ENCODE measurements at regions not wholly inside any gene's neighbourhood (a gene's known extent, or its start where the extent isn't known, plus 50 kb on each side); places are given as distances from the start of the nearest gene placed in this dataset.

DNA sequence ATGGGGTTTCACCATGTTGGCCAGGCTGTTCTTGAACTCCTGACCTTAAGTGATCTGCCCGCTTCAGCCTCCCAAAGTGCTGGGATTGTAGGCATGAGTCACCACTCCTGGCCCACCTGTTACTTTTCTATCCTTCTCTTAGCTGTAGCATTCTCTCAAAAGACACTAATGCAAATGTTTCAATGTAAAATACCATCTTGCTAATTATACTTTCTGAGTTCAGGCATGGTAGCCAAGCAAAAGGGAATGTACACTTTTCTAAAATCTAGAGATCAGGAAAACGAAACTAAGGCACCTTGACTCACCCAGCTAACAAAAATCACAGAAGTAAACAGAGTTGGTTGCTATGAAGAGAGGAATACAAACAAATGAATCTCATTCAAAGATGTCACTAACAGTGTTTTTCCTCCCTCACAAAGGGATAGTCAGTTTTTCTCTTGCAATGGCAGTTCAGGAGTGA, 401.0 kb upstream of the NRP1 start:
- DNase-seq (ENCODE audit: low read depth): peak; percentile 76

DNA sequence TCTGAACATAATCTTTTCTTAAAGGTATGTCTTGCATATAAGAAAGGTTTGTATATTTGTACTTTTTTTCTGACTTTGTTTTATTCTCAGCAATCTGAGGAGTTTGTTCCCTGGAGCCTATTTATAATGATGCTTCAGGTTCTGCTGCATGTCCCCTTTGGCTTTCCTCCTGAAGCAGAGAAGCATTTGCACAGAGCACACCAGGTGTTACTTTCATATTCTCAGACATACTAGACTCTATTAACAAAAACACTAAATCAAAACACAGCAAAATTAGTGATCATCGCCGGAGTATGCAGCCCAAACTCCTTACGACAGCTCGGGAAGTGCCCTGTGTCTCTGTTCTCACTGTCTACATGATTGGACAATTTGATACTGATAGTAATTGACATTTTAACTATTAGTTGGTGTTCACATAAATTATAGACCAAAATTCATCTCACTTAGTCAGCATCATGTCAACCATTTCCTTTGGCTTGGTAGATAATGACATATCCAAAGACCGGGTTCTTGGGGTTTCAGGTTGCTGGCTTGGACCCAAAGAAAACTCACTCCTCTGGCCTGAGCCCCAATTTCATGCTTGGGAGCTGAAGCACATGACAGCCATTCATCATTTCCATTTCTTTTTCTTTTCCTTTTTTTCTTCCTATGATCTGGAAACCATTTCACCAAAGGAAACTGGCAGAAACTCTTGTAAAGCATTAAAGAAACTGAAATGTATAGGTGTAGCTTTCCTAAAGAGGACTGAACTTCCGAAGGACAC, 400.1 kb upstream of the NRP1 start:
- peak; percentile 79 for DNase-seq (ENCODE audit: low read depth)

DNA sequence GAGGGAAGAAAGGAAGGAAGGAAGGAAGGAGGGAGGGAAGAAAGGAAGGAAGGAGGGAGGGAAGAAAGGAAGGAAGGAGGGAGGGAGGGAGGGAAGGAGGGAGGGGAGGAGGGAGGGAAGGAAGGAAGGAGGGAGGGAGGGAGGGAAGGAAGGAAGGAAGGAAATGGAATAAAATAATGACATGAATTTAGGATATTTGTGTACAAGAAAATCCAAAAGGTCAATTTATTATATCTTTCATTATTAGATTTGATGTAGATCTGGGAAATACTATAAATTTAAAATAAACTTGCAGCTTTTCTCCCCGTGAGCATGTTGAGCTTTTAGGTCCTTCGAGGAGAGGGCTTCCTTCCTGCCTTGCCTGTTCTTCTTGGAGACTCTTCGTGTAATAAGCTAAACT, 398.6 kb upstream of the NRP1 start:
- DNase-seq (ENCODE audit: low read depth): no peak

DNA sequence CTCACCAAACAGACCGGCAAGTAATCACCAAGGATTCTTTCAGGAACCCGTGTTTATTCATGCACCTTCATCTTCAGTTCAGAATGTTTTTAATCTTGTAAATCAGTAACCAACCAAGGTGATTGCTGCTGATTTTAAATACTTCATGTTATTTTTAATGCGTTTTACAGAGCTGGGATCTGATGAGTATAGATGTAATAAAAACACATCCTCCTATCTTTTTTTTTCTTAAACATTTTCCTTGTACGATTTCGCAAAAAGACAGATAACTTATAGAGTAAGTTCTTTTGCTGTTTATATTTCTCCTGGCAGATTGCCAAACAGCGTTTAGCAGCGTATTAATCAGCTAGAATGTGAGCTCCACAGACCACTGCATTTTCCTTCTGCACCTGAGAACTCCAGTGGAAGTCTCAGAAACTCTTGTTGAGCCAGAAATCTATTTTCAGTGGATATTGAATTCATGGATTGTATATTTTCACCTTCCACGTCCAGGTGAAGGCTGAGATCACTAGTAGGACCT, 397.8 kb upstream of the NRP1 start:
- no peak for DNase-seq (ENCODE audit: low read depth)

DNA sequence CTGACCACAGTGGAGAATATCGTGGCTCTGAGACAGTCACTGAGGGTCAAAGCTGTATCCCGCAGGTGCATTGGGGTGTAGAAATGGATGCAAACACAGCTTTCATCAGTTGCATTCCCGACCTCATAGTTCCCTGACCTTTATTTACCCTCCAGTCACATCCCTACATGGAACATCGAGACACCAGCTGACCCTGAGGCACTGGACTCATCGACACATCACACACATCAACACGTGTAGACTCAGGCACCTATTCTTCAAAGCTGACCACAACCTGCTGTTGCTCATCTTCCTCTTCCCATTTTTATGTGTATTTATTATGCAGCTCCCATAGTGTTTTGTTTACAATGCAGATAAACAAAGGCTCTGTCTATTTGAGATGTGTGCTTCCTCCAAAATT, 396.9 kb upstream of the NRP1 start:
- DNase-seq (ENCODE audit: low read depth): peak; percentile 43

DNA sequence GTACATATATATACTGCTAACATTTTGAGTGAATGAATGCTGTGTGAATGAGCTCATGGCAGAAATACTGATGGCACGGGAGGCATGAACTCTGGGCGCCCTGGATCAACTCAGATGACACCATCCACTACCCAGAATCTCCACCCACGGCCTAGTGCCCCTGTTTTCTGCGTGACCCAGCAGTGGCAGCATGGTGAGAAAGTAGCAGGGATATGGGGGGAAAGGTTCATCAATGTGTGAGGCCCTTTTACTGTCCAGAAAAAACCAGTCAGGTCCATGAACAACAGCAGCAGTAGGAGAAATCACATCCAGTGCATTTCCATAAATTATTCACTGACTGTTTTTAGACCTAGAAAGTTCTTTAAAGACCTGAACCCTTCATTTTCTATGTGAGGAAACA, 391.0 kb upstream of the NRP1 start:
- DNase-seq (ENCODE audit: low read depth): no peak

DNA sequence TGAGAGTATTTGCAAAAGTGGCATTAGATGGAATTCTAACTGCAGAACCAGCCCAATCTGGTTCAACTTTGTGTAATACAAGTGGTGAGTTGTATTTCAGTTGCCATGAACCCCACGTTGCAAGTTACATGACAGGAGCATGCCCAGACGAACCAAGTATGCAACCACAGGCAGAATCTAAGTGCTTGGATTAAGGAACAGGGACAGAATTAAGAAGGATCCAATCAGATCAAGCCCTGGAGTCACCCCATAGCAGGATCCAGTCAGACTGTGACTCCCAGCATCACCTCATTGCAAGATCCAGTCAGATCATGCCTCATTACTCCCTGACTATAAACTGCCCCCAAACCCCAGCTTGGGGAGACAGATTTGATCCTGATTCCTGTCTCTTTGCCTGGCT, 388.7 kb upstream of the NRP1 start:
- DNase-seq (ENCODE audit: low read depth): no peak

DNA sequence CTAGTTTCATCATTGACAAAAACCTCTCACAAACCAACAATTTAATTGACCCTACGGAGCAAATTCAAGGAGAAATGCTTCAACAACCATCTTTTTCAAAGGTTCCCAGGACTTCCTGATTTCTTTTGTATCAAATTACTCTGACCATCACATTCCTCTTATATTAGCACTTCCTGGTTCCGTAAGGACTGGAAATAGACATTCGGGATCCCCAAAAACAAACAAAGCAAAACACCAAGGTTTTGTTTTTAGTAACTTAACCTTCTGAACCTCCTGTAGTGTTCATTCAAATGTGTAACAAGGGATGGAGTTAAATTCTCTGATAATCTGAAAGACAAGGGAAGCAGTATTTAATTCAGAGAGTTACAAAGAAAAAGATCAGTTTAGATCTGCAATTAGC, 387.6 kb upstream of the NRP1 start:
- DNase-seq (ENCODE audit: low read depth): peak; percentile 68

DNA sequence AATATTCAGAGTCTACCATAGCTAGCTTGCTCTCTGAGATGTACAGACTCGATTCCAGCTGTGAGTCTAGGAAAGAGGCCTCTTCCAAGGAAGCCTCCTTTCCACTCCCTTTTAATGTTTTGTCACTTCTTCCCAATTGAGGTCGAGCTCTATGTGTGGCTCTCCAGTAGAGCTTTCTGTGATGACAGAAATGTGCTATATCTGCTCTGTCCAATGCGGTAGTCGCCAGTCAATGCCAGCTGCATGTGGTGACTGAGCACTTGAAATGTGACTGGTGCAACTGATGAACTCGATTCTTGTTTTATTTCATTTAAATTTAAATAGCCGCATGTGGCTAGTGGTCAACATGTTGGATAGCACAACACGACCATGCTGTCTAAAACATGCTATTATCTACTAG, 387.0 kb upstream of the NRP1 start:
- DNase-seq (ENCODE audit: low read depth): no peak

DNA sequence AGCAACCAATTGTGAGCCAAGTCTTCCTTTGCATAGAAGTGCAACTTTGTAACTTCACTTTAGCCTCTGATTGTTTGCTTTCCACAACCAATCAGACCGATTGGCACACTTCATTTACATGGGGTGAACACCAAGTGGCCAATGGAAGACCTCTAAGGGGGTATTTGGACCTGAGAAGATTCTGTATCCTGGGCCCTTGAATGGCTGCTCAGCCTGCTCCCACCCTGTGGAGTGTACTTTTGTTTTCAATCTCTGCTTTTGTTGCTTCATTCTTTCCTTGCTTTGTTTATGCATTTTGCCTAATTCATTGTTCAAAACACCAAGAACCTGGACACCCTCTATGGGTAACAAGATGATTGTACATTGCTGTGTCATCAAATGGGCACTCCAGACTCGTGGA, 385.7 kb upstream of the NRP1 start:
- DNase-seq (ENCODE audit: low read depth): no peak

DNA sequence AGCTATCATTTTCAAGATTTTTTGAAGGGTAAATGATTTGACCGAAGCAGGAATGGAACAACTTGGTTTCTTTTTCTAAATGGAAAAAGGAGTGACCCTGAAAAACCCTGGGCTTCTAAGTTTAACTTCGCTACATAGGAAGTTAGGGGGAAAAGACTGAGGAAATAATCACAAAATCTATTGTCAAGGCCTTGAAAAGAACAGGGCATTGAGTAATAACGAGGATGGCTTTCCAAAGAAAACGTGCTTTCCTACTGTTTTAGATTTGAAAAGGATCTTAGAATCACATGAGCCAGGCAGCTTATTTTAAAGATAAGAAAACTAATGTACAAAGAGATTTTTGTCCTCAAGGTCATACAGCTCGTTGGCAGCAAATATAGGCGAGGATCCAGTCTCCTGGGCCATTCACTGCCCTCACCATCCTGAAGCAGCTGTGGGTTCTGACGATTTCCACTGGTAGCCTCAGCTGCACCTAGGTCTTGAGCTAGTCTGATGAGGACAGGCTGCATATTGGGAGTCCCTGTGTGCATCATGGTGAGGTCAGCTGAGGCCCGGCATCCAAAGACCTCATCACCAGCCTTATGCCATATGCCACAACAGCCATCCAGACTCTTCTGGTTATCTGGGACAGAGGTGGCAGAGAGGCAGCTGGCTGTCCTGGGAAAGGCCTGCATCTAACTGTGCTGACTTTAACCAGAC, 384.7 kb upstream of the NRP1 start:
- DNase-seq (ENCODE audit: low read depth): no peak

DNA sequence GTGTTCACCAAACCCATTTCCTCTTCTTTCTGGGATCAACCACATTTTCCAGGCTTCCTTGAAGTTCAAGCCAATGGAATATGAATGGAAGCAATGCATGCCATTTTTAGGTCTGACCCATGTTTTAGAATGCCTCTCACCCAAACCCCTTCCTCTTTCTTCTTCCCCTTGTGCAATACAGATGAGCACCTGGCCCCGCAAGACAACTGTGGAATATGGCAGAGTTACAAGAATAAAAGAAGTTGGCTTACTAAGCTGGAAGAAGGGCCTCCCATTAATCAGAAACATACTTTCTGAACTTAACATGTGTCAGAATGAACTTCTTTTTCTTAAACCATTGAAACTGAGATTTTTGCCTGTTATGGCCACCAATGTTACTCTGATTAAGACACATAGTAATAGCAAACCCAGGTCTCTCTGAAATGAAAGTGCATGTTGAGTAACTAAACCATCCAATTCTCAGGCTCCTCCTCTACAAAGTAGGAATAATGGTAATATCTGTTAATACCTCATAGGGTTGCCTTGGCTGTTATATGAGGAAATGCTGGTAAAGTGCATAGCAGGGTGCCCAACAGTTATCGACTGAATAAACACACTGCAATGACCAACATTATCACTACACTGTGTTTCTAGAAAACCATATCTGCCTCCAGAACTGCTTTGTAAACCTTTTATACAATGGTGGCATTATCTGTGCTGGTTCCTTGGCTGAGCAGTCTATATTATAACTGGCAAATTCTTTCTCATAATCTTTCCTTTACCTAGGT, 382.2 kb upstream of the NRP1 start:
- DNase-seq (ENCODE audit: low read depth): no peak

DNA sequence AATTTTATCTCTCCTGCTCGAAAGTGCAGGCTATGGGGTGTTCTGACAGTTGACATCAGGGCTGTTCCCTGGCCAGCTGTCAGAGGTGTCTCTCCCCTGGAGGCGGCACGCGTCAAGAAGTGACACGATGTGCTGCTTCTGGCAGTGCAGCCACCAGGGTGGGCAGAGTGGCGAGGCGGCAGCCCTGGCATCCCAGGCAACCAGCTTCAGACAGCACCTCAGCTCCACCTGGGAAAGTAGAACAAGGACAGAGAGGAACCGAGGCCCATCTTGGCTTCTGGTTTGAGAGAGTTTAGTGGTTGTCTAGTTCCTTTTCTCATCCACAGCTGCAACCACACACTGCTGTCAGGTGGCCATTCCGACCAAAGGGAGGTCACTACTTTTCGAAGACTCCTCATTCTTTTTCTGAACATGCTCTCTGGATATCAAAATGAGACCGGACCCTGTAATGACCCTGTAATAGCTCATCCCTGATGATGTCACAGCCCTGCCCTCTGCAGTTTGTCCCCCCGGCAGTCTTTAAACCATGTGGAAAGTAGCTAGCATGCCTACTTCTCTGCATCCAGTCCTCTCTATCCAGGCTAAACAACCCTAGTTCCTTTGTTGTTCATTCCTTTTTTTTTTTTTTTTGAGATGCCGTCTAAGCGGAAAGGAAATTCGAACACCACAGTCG, 381.0 kb upstream of the NRP1 start:
- DNase-seq (ENCODE audit: low read depth): no peak

DNA sequence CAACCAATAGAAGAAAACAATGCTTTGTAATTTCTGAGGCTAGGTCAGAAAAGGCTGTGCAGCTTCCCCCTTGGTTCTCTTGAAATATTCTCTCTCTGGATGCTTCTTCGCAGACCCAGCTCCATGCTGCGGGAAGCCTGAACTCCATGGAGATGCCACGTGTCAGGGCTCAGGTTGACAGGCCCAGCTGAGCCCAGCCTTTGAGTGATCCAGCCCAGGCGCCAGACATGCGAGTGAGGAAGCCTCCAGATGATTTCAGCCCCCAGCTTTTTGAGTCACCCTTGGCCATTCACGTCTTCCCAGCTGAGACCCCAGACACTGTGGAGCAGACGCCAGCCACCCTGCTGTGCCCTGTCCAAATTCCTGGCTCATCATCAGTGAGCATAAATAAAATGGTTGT, 378.4 kb upstream of the NRP1 start:
- DNase-seq (ENCODE audit: low read depth): no peak

DNA sequence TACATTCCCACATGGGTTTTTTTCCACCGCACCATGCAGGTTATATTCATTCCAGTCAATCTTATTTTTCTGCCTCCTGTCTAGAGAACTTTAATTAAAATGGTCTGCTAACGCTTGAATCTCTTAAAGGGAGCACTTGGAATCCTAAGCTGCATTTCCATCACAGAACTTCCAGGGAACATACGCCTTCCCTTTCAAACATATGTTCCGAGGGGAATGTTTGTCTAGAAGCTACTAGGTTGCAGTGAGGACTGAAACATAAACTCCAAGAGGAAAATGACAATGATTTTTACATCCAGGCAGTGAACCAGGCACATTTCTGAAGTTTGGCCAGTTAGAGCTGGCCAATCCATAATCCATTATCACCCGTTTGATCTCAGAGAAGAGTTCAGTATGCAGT, 375.5 kb upstream of the NRP1 start:
- no peak for DNase-seq (ENCODE audit: low read depth)

DNA sequence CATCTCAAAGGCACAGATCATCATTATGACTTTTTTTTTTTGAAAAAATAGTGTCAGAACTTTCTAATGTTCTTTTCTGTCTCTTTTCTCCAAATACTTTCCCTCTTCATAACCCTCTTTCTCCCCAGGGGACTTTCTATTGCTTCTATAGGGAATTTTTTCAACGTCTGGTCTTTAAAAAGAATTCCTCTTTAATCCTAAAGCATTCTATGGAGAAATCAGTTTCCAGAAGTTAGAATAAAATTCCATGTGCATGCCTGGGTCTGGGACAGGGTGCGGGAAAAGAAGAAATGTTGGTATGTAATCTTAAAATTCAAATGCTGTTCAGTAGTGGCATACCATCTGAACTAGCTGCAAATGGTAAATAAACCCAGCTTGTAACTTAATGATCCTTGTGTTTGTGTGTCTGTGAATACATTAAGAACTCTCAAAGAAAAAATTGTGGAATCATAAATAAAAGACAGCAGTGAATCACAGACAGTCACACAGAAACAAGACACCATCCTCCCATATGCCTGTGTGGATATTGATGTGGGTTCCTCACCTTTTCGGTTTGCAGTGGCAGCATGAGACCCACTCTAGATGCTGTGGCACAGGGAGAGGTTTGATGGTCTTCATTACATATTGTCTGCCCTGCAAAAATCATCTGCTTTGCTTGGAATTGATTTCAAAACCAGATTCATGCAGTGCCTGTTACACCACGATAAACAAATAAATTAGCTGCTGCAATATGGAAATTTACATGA, 374.7 kb upstream of the NRP1 start:
- DNase-seq (ENCODE audit: low read depth): no peak

DNA sequence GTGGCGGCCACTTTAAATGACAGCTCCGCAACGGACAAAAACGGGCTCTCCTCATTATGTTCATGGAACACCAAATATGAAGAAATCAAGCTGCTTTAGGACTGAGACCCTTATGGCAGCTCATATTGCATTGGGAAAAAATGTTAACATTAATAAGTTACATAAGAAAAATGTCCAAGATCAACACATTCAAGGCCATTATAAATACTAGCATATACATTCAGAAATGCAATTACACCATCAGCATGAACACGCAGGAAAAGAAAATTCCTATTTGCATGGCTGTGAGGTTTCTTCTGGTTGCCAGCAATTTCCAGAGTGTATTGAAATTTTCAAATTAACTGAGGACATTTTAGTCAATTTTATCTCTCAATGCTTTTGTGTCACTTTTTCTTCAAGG, 374.1 kb upstream of the NRP1 start:
- DNase-seq (ENCODE audit: low read depth): no peak

DNA sequence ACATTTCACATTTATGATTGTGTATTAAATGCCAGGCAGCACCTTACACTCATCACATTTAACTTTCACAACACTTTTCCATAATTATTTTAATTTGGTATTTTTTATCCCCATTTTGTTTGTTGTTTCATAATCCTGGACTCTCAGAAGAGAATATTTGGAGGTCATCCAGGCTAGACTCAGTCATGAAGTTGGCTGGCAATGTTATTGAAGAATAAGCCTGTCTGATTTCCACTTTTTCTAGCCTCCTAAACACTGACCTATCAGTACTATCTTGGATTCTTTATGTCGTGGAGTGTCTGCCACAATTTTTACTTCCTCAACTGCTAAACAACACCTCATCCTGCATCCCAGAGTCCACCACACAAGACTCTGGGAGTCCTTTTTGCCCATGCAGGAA, 372.3 kb upstream of the NRP1 start:
- DNase-seq (ENCODE audit: low read depth): peak; percentile 33

DNA sequence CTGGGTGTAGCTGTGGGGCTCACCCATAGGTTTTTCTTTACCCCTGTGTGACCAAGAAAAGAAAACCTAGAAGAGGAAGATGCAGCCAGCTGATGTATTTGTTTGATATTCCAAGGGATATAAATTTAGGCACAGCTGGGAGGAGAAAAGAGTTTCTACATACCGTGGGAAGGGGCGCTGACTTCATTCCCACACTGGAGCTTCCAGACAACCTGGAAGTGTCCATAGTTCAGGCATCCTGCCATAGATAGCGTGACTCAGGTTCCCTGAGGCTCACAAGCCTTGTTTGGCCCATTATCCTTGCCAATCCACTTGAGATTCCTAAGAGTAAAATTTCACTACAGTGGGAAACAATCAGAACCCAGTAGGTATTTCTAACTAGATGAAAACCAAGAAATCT, 371.7 kb upstream of the NRP1 start:
- DNase-seq (ENCODE audit: low read depth): peak; percentile 88

DNA sequence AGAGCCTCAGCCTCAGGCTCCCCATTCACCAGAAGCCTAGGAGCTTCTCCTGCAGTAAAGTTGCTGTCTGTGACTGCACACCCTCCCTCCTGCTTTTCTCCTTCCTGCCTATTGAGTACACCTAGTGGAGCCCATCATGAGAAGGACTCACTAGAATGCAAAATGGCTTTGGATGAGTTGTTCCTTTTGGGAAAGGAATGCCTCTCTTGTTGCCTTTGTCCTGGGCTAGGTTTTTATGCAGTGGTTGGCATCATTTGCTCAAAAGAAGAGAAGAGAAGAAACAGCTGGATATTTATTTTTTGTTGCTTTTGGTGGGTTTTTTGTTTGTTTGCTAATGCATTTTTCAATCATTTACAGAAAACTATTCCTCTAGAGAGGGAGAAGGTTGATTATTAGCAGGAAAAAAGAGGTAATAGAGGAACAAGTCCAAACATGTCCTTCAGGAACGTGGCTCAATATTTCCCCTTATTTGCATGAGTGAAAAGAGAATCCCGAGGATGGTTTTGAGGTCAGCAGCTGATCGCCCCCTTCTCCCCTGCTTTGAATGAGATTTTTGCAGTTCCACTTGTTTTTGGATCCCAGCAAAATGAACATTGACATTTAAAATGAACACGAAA, 369.9 kb upstream of the NRP1 start:
- DNase-seq (ENCODE audit: low read depth): no peak
